ENCODE measurements at regions not wholly inside any gene's neighbourhood (a gene's known extent, or its start where the extent isn't known, plus 50 kb on each side); places are given as distances from the start of the nearest gene placed in this dataset.

- H3K36me3 ChIP-seq = peaks cover 0 to 59% (median 7%) of the 10 kb centered on the region in 9 donors
- H3K4me3 ChIP-seq = no peak overlapping the region
- 95 to 96% methylated on average over 16 of the region's 16 CpGs for WGBS, 2 donors
- H3K9me3 ChIP-seq = no peaks in the 10 kb centered on the region
- DNase-seq = no peak
- TF ChIP-seq CTCF (IDR thresholded peaks at IDR 0.05) = no peak
- intact Hi-C loops (cut with DNase I) = no loop called here
- ATAC-seq = no peak
- no peaks in the 10 kb centered on the region for H3K27me3 ChIP-seq
- H3K4me1 ChIP-seq = peaks cover 18 to 70% (median 44%) of the 10 kb centered on the region in 9 donors
- peak overlapping the region in 4 of 10 donors; percentile 29 to 67 (median 58) for H3K27ac ChIP-seq
Measured at GRCh38 chr12:124435806-124436345, 131.5 kb downstream of the NCOR2 start.

GRCh38 chr12:124434951-124435805 lies 132.2 kb downstream of the NCOR2 start:
- ATAC-seq (no peak), DNase-seq (no peak)
- TF ChIP-seq CTCF (IDR thresholded peaks at IDR 0.05) = no peak
- WGBS, 2 donors = 77 to 81% methylated on average over 17 of the region's 17 CpGs
- no peak overlapping the region for H3K4me3 ChIP-seq
- intact Hi-C loops (cut with DNase I) = loop anchor here in 1 of 10 donors (5.0 kb wide), 1 partner anchor 77 kb away; no protein-coding TSS in a partner anchor
- H3K27me3 ChIP-seq = no peaks in the 10 kb centered on the region
- no peaks in the 10 kb centered on the region for H3K9me3 ChIP-seq
- peaks cover 11 to 63% (median 37%) of the 10 kb centered on the region in 9 donors for H3K4me1 ChIP-seq
- H3K36me3 ChIP-seq = peaks cover 0 to 59% (median 14%) of the 10 kb centered on the region in 9 donors
- peak overlapping the region in 1 of 10 donors; percentile 67 for H3K27ac ChIP-seq

GRCh38 chr12:124434354-124434753 lies 133.1 kb downstream of the NCOR2 start:
- TF ChIP-seq CTCF (IDR thresholded peaks at IDR 0.05) = no peak
- WGBS, 2 donors = 80 to 86% methylated on average over 10 of the region's 10 CpGs
- Histone ChIP-seq H3K4me1 (peaks cover 8 to 60% (median 34%) of the 10 kb centered on the region in 9 donors), H3K9me3 (no peaks in the 10 kb centered on the region), H3K4me3 (no peak overlapping the region), H3K36me3 (peaks cover 0 to 66% (median 22%) of the 10 kb centered on the region in 9 donors), H3K27me3 (no peaks in the 10 kb centered on the region), H3K27ac (peak overlapping the region in 2 of 10 donors; percentile 4 to 41)
- intact Hi-C loops (cut with DNase I) = loop anchor here in 1 of 10 donors (5.0 kb wide), 1 partner anchor 78 kb away; no protein-coding TSS in a partner anchor
- no peak for ATAC-seq
- no peak for DNase-seq

GRCh38 chr12:124433879-124434278 lies 133.5 kb downstream of the NCOR2 start:
- intact Hi-C loops (cut with DNase I) = loop anchor here in 1 of 10 donors (5.0 kb wide), 1 partner anchor 78 kb away; no protein-coding TSS in a partner anchor
- Histone ChIP-seq H3K4me1 (peaks cover 12 to 64% (median 38%) of the 10 kb centered on the region in 9 donors), H3K36me3 (peaks cover 0 to 71% (median 22%) of the 10 kb centered on the region in 9 donors), H3K9me3 (no peaks in the 10 kb centered on the region), H3K27me3 (no peaks in the 10 kb centered on the region), H3K27ac (peak overlapping the region in 2 of 10 donors; percentile 4 to 41), H3K4me3 (no peak overlapping the region)
- DNase-seq (no peak), ATAC-seq (peak in 2 of 8 donors; percentile 1 to 6)
- TF ChIP-seq CTCF (IDR thresholded peaks at IDR 0.05) = no peak
- WGBS, 2 donors = 67 to 75% methylated on average over 7 to 8 of the region's 8 CpGs

All from heart right ventricle (tissue), 16 donors.